Ishikawa (cell line): ENCODE measurements at regions not wholly inside any gene's neighbourhood (a gene's known extent, or its start where the extent isn't known, plus 50 kb on each side); places are given as distances from the start of the nearest gene placed in this dataset.

Source experiments
- CEBPB ChIP-seq: IDR thresholded peaks from 2 replicates; pipeline ENCODE4 v1.6.1; 2012
- CREB1 ChIP-seq: IDR thresholded peaks from 2 replicates; pipeline ENCODE4 v1.6.1; 2012; ENCODE audit warnings: low read depth
- EGR1 ChIP-seq: IDR thresholded peaks from 2 replicates; pipeline ENCODE4 v1.6.1; 2012
- EP300 ChIP-seq: IDR thresholded peaks from 2 replicates; pipeline ENCODE4 v1.6.1; 2012; ENCODE audit warnings: borderline replicate concordance
- FOXM1 ChIP-seq: IDR thresholded peaks from 2 replicates; pipeline ENCODE4 v1.6.1; 2012; ENCODE audit warnings: low read depth, borderline replicate concordance
- NFIC ChIP-seq: IDR thresholded peaks from 2 replicates; pipeline ENCODE4 v1.6.1; 2012
- RAD21 ChIP-seq: IDR thresholded peaks from 2 replicates; pipeline ENCODE4 v1.6.1; 2012; ENCODE audit warnings: low read depth
- TAF1 ChIP-seq: IDR thresholded peaks from 2 replicates; pipeline ENCODE4 v1.6.1; 2012; ENCODE audit warnings: low read depth, mild to moderate bottlenecking
- TCF12 ChIP-seq: IDR thresholded peaks from 2 replicates; pipeline ENCODE4 v1.6.1; 2012; ENCODE audit warnings: low read depth
- TEAD4 ChIP-seq: IDR thresholded peaks from 2 replicates; pipeline ENCODE4 v1.6.1; 2012
- YY1 ChIP-seq: IDR thresholded peaks from 2 replicates; pipeline ENCODE4 v1.6.1; 2012; ENCODE audit warnings: low read depth
- ZBTB7A ChIP-seq: IDR thresholded peaks from 2 replicates; pipeline ENCODE4 v1.6.1; 2012; ENCODE audit warnings: low read depth
- TF ChIP-seq, protein P1 (sequence below): IDR thresholded peaks from 2 replicates; pipeline ENCODE4 v1.6.1; 2012; ENCODE audit warnings: low read depth, mild to moderate bottlenecking
- TF ChIP-seq, protein P2 (sequence below): IDR thresholded peaks from 2 replicates; pipeline ENCODE4 v1.6.1; 2012
- TF ChIP-seq, protein P3 (sequence below): IDR thresholded peaks from 2 replicates; pipeline ENCODE4 v1.6.1; 2012

DNA sequence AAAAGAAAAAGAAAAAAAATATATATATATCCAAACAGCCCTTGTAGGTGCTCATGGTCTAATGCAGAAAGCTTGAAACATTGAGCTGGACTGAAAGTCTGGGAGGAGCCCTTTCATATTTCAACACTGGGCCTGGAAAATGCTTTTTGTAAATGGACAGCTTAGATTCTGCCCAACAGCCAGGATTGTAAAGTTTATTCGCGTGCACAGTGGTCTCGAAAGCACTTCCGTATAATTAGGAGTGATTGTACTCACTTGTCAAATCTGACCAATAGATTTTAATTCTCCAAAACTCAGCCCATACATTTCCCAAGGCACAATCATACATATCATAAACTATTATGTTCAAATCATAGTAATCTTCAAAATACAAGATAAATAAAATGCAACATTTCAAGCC, 260.1 kb downstream of the COL4A1 start:
- TF ChIP-seq YY1, result no peak
- TF ChIP-seq, protein P1, sequence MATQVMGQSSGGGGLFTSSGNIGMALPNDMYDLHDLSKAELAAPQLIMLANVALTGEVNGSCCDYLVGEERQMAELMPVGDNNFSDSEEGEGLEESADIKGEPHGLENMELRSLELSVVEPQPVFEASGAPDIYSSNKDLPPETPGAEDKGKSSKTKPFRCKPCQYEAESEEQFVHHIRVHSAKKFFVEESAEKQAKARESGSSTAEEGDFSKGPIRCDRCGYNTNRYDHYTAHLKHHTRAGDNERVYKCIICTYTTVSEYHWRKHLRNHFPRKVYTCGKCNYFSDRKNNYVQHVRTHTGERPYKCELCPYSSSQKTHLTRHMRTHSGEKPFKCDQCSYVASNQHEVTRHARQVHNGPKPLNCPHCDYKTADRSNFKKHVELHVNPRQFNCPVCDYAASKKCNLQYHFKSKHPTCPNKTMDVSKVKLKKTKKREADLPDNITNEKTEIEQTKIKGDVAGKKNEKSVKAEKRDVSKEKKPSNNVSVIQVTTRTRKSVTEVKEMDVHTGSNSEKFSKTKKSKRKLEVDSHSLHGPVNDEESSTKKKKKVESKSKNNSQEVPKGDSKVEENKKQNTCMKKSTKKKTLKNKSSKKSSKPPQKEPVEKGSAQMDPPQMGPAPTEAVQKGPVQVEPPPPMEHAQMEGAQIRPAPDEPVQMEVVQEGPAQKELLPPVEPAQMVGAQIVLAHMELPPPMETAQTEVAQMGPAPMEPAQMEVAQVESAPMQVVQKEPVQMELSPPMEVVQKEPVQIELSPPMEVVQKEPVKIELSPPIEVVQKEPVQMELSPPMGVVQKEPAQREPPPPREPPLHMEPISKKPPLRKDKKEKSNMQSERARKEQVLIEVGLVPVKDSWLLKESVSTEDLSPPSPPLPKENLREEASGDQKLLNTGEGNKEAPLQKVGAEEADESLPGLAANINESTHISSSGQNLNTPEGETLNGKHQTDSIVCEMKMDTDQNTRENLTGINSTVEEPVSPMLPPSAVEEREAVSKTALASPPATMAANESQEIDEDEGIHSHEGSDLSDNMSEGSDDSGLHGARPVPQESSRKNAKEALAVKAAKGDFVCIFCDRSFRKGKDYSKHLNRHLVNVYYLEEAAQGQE, result no peak
- TF ChIP-seq TCF12, result no peak
- TF ChIP-seq, protein P2, sequence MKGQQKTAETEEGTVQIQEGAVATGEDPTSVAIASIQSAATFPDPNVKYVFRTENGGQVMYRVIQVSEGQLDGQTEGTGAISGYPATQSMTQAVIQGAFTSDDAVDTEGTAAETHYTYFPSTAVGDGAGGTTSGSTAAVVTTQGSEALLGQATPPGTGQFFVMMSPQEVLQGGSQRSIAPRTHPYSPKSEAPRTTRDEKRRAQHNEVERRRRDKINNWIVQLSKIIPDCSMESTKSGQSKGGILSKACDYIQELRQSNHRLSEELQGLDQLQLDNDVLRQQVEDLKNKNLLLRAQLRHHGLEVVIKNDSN, result no peak
- no peak for TF ChIP-seq TEAD4
- TF ChIP-seq FOXM1, result no peak
- TF ChIP-seq, protein P3, sequence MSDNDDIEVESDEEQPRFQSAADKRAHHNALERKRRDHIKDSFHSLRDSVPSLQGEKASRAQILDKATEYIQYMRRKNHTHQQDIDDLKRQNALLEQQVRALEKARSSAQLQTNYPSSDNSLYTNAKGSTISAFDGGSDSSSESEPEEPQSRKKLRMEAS, result no peak
- no peak for TF ChIP-seq CEBPB
- TF ChIP-seq NFIC, result no peak
- TF ChIP-seq ZBTB7A, result no peak
- TF ChIP-seq CREB1, result no peak
- no peak for TF ChIP-seq RAD21
- TF ChIP-seq TAF1, result no peak
- TF ChIP-seq EP300, result no peak
- no peak for TF ChIP-seq EGR1

DNA sequence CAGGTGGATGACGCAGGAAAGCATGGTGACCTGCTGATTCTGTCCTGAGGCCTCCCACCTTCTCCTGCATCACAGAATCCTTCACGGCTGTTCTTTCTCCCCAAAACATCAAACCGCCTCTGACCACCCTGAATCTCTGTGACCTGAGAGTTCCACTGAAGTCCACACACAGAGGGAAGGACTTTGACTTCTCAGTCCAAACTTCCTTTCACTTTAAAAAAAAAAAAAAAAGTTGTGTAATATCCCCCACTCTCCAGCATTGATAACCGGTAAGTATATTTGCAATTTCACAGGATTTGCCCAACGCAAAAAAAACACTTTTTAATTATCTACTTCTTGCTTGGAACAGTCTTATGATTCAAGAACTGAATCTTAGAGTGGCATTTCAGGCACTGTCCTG, 259.5 kb upstream of the IRS2 start:
- no peak for TF ChIP-seq TAF1
- TF ChIP-seq CREB1, result no peak
- no peak for TF ChIP-seq FOXM1

DNA sequence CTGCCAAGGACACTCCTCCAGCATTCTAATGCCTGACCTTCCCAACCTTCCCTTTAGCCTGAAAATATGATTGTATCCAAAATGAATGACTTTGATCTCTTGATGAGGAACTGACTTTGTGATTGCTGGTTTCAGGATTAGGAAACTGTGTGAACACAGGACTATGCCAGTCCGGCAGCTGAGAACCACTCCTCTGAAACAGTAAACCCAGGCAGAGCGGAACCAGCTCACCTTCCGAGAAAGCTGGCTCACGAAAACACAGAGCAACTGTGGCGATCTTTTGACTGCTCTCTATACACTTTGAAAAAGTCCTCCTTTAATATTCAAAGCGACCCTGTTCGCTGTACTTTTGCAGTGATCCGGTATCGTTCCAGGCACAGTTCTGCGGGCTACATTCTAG, 258.8 kb upstream of the IRS2 start:
- no peak for TF ChIP-seq ZBTB7A
- no peak for TF ChIP-seq TAF1
- TF ChIP-seq RAD21, result no peak
- TF ChIP-seq CREB1, result no peak

DNA sequence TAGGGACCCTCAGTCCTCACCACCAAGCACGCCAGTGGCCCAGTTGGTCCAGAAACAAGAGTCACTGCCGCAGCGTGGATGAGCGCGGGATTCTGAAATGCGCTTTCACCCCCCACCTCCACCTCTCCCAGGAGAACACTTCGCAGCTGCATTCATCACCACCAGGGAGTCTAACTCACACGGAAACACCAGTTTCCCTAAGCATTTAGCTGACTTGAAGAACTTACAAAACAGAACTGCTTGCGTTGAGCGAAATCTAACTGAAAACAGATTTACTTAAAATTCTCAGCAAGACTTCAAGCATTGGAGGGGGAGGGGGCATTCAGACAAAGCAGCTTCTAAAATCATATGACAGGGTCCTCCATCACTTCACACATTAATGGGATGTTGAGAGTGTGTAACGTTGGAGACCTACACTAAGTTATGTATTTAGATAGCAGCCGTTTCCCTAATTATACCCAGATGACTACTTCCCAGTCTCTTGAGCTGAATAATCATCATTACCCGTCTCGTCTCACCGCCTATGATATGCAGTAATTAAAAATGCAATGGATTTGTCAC, 258.2 kb upstream of the IRS2 start:
- no peak for TF ChIP-seq YY1
- TF ChIP-seq EP300, result no peak
- TF ChIP-seq CEBPB, result no peak
- no peak for TF ChIP-seq ZBTB7A
- TF ChIP-seq TEAD4, result no peak
- no peak for TF ChIP-seq TCF12
- no peak for TF ChIP-seq TAF1
- TF ChIP-seq, protein P2, result no peak
- no peak for TF ChIP-seq NFIC
- no peak for TF ChIP-seq FOXM1
- no peak for TF ChIP-seq RAD21

DNA sequence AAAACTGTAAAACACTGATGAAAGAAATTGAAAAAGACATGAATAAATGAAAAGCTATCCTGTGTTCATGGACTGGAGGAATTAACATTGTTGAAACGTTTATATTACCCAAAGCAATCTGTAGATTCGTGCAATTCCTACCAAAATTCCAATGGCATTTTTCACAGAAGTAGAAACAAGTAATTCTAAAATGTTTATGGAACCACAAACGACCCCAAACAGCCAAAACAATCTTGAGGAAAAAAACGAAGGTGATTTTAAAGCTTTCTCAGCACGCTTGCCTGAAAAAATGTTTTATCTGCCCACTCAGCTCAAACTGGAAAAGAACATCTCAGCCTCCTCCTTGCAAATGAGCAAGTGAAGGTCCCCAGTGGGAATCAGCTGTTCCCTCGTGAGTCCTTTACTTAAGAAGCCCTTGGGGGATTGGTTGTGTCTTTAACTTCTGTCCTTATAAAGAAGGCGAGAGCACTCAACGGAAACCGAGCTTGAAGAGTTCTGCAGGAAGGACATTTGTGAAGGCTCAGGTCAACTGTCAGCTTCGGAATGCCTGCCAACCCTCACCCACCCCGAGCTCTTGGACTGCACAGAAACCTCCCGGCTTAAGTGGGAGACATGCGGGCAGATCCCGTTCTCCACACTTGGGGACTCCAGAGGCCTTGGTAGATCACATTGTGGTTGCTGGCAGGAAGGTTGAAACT, 256.0 kb upstream of the IRS2 start:
- TF ChIP-seq ZBTB7A (no peak), YY1 (no peak), TAF1 (no peak), EGR1 (no peak), EP300 (no peak), RAD21 (no peak), NFIC (no peak), TEAD4 (no peak), TCF12 (no peak)
- TF ChIP-seq, protein P3, result no peak
- TF ChIP-seq, protein P1, result no peak

DNA sequence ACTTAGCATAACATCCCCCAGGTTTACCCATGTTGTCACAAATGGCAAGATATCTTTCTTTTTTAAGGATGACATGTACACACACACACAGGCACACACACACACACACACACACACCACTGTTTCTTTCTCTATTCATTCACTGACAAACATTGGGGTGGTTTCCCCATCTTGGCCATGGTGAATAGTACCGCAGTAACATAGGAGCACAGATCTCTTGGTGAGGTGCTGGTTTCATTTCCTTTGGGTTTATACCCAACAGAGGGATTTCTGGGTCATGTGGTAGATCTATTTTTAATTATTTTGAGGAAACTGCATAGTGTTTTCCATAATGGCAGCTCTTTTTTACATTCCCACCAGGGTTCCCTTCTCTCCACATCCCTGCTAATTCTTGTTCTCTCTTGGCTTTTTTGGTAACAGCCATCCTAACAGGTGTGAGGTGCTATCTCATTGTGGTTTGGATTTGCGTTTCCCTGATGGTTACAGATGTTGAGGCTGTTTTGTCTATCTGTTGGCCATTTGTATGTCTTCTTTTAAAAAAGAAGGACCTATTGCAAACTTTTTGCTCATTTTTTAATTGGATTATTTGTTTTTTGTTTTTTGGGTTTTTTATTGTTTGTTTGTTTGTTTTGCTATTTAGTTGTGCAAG, 251.7 kb upstream of the IRS2 start:
- no peak for TF ChIP-seq NFIC
- TF ChIP-seq TAF1, result no peak
- no peak for TF ChIP-seq RAD21
- TF ChIP-seq FOXM1, result no peak
- TF ChIP-seq EP300, result no peak
- no peak for TF ChIP-seq TEAD4
- TF ChIP-seq, protein P2, result no peak
- TF ChIP-seq TCF12, result no peak
- no peak for TF ChIP-seq EGR1
- TF ChIP-seq, protein P3, result no peak
- TF ChIP-seq CREB1, result no peak
- TF ChIP-seq, protein P1, result no peak
- no peak for TF ChIP-seq CEBPB
